HG03342 (cell line): ENCODE measurements at regions not wholly inside any gene's neighbourhood (a gene's known extent, or its start where the extent isn't known, plus 50 kb on each side); places are given as distances from the start of the nearest gene placed in this dataset.
"Not testable (repeated sequence)": the region's sequence is repeated elsewhere in the genome, so short reads cannot be mapped to it uniquely, and the experiment has no call there.

ENCODE experiments used
- ATAC-seq: cut with Tn5 transposase; IDR thresholded peaks from one replicate; pipeline ENCODE4 v1.9.1; 2021; ENCODE audit warnings: mild to moderate bottlenecking, moderate library complexity; ENCODE audit not compliant: unreplicated experiment

DNA sequence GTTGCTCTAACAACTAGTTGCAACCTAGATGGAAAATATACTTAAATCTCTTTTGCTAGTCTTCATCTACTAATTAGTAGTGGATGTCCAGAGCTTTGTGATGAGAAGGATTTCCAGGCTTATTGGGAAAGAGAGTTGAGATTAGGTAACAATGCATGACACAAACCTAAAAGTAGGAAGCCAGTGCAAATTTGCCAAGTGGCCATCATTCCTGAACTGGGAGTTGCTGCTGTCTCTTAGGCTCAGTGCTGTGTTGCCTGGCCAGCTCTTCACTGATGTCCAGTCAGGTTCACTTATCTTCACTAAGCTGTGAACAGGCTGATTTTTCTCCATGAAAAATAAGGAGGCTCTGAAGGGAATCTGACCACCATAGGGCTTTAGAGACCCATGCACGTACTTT lies 105.6 kb upstream of the AMOT start:
- no peak for ATAC-seq

DNA sequence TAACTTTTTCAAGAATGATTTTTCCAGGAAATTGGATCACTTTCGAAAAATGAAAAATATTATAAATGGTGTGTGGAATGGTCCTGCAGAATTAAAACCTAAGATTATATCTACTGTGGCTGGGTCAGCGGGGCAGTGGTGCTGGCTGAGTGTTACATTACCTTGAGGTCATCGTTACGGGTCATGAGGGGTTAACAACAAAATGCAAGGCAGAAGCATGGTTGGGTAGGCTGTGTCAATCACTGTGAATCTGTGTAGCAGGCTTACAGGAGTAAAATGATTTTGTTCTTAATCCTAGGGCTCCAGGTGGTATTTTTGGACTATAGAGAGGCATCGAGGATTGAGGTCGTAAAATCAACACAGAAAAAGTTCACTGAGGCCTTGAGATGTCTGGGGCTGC lies 105.2 kb upstream of the AMOT start:
- no peak for ATAC-seq

DNA sequence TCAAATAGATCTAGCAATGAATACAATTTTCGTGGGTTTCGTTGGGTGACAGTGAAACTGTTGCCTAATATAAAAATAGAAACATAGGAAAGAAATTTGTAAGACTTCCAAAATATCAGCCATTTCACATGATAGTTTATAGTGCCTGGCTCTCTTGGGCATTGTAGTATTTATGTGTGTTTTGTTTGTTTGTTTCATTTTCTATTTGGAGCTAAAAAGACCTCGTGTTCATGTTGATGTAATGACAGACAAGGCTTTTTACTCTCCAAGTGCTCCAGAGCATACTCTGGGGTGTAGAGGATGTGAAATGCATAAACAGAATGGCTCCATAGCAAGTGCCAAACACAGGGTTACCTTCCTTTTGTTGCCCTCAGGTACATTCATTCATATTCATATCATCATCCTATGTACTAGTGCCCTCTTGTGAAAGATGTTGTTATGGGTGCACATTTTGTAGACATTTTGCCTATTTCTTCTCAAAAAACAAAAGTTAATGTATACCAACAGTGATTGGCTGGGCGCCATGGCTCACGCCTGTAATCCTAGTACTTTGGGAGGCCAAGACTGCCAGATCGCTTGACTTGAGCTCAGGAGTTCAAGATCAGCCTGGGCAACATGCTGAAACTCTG lies 100.7 kb upstream of the AMOT start:
- peak; percentile 67 for ATAC-seq

DNA sequence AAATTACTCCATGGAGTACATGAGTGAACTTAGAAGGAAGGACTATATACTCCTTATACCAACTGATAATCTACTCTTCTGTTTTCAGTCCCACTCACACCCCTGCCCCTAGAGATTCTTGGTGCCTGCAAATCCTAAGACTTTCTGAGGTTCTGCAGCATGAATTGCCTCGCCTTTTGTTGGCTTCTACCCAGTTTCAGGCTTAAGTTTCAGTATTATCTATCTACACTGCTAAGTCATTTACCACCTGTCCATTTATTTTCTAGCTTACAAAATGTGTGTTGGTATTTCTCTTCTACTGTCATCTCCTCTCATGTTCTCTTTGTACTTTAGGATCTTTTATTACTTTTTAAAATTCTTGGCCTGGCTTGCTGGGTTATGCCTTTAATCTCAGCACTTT lies 94.4 kb upstream of the AMOT start:
- ATAC-seq, result no peak

DNA sequence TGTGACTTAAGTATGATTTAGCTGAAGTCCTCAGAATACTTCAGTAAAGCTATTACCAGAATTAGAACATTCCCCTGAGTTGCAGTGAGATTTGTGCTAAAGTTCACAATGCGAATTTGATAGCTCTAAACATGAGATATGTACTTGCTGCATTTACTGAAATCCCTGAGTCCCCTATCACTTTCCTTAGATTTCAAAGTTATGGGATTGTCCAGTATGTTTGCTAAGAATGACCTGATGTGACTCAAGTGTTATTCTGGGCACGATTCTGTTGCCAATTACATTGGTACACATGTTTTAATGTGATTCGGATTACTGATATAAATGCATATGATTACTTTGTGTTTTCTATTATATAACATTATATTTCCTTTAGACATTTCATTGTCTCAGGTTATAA lies 91.3 kb upstream of the AMOT start:
- no peak for ATAC-seq

DNA sequence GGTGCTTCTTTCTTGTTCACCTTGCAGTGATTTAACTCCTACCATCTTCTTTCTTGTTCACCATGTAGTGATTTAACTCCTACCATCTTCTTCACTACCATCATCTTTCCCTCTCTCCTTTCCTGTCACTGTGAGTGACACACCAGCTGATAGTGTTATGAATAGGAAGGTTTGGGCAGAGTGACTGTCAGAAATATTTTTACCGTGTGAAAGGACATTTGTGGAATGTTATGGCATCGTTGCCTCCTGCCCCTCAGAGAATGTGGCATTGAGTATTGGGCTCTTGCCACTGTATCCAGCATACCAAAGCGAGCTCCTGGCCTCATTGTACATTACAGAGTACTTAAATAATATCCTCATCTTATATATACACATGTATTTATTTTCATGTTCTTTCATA lies 90.8 kb upstream of the AMOT start:
- no peak for ATAC-seq

DNA sequence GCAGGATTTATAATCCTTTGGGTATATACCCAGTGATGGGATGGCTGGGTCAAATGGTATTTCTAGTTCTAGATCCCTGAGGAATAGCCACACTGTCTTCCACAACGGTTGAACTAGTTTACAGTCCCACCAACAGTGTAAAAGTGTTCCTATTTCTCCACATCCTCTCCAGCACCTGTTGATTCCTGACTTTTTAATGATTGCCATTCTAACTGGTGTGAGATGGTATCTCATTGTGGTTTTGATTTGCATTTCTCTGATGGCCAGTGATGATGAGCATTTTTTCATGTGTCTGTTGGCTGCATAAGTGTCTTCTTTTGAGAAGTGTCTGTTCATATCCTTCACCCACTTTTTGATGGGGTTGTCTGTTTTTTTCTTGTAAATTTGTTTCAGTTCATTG lies 82.8 kb upstream of the AMOT start:
- not testable (repeated sequence) for ATAC-seq

DNA sequence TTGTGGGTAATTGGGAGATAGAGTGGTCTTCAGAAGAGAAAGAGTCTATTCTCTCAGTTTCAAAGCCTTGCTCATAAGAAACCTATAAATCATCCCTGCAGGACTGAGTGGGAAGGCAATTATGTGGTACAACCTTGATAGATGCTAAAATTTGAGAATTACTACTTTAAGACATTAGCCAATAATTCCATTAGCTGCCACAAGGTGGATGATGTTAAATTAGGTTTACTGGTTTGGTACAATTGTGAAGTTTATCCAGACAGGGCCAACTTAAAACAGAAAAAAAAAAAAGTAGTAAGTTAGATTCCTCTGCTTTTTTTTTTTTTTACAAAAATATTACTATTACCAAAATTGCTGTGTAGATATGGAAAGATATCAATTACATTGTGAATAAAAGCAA lies 73.2 kb upstream of the AMOT start:
- no peak for ATAC-seq

DNA sequence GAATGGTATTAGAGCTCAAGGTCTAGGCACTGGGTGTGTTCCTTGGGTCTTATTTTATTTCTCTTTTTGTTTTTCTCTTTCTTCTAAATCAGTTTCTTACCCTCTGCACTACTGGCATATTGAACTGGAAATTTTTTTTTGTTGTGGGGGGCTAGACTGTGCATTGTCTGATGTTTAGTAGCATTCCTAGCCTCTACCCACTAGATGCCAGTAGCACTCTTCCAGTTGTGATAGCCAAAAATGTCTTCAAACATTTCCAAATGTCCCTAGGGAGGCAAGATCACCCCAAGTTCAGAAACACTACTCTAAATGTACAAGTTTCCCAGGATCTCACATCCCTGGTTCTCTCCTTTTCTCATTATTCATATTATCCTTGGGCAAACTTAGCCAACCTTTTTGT lies 69.8 kb upstream of the AMOT start:
- ATAC-seq, result no peak

DNA sequence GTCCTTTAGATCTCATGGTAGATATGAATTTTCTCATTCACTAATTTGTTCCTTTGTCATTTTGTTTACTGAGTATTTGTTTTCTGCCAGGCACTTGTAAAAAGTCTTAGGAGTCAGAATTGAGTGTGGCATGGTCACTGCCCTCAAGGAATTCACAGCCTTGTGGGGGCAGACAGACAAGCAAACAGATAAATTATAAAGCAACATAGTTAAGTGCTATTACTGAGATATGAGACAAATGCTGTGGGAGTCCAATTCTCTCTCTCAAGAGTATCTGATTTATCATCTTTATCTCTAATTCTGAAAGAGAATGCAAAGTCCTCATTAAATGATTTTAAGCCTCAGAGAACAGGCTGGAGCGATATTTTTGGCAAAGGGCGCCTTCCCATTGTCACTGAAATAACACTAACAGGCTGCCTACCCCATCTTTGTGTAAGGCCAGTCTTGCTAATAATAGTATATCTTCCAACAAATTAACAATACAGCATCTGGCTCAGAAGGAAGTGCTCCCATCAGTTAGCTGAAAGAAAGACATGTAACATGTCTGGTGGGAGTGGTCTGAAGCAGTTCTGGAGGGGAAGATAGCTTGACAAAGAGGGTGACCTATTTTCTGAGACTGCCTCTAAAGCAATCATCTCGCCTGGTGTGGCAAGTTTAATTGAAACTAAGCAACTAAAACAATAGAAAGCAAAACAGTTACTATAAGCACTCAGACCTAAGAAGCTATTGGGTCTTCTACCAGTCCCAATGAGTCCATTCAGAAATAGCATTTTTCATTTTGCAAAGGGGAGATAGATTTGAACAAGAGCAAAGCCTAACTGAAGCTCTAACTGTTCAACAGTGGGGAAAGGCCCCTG lies 61.5 kb upstream of the AMOT start:
- ATAC-seq, result no peak

DNA sequence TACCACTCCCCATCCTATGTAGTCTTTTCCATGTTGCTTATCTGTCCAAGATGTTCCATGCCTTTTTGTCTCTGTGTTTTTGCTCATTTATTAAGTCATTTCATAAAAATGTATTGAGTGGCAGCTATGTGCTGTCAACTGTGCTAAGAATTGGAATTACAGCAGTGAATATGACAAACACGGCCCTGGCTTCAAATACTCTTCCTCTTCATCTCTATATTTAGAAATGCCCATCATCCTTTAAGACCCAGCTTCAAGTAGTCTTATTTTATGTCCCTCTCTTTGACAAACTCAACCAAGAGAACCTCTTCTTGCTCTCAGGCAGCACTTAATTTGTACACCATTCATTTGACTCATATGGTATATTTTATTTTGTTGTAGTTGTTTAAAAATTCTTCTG lies 55.4 kb upstream of the AMOT start:
- ATAC-seq, result no peak
